Keratinocyte (primary cell): ENCODE measurements at regions not wholly inside any gene's neighbourhood (a gene's known extent, or its start where the extent isn't known, plus 50 kb on each side); places are given as distances from the start of the nearest gene placed in this dataset.

ENCODE experiments used
- DNase-seq: peaks from one replicate; pipeline ENCODE4 v3.0.0-alpha.2; 2011; ENCODE audit warnings: low read depth, missing footprints, low spot score
- FAIRE-seq: peaks from 2 replicates; lab custom pipeline; 2011; peaks lifted over from hg19 to GRCh38; lab: Jason Lieb, UNC
- H2AFZ ChIP-seq: 2 replicates; pipeline ENCODE4 v1.6.0; 2012; ENCODE audit warnings: low read length, control low read depth, inconsistent platforms; ENCODE audit not compliant: control insufficient read depth
- H3K27ac ChIP-seq: 2 replicates; pipeline ENCODE4 v1.5.1; 2011; ENCODE audit warnings: low read length; ENCODE audit not compliant: control insufficient read depth, insufficient read depth
- H3K27me3 ChIP-seq: 3 replicates; pipeline ENCODE4 v1.6.0; 2011; ENCODE audit warnings: low read length; ENCODE audit not compliant: control insufficient read depth, insufficient read depth; ENCODE audit errors: extremely low read depth
- H3K36me3 ChIP-seq, 2 experiments: 2 replicates in 1 of 2; 3 replicates in 1 of 2; pipeline ENCODE4 v1.5.1; 2011; ENCODE audit warnings: low read length in 2 of 2, mild to moderate bottlenecking in 1 of 2; ENCODE audit not compliant: control insufficient read depth in 2 of 2, insufficient read depth in 2 of 2; ENCODE audit errors: extremely low read depth in 1 of 2
- H3K4me1 ChIP-seq: 3 replicates; pipeline ENCODE4 v1.5.1; 2011; ENCODE audit warnings: low read length; ENCODE audit not compliant: control insufficient read depth, insufficient read depth; ENCODE audit errors: extremely low read depth
- H3K4me2 ChIP-seq: 3 replicates; pipeline ENCODE4 v1.6.0; 2011; ENCODE audit warnings: low read depth, low read length; ENCODE audit not compliant: control insufficient read depth, insufficient read depth; ENCODE audit errors: extremely low read depth
- H3K4me3 ChIP-seq, 3 experiments: fragments of 200-600 bp in 1 of 3; sonication (generic) in 1 of 3; 2 replicates in 2 of 3; 3 replicates in 1 of 3; pipeline ENCODE4 v1.5.1; 2011 to 2016; ENCODE audit warnings: low read length in 3 of 3, mild to moderate bottlenecking in 3 of 3, control low read depth in 2 of 3, inconsistent platforms in 1 of 3, low read depth in 1 of 3, mixed read lengths in 1 of 3, mixed run types in 1 of 3, moderate library complexity in 1 of 3; ENCODE audit not compliant: control insufficient read depth in 2 of 3, insufficient read depth in 2 of 3; ENCODE audit errors: extremely low read depth in 1 of 3
- H3K79me2 ChIP-seq: 2 replicates; pipeline ENCODE4 v1.6.0; 2012; ENCODE audit warnings: low read length; ENCODE audit not compliant: control insufficient read depth, insufficient read depth
- H3K9ac ChIP-seq: 3 replicates; pipeline ENCODE4 v1.6.0; 2011; ENCODE audit warnings: low read length; ENCODE audit not compliant: control insufficient read depth, insufficient read depth; ENCODE audit errors: extremely low read depth
- H3K9me1 ChIP-seq: 3 replicates; pipeline ENCODE4 v1.6.0; 2011; ENCODE audit warnings: low read length; ENCODE audit not compliant: control insufficient read depth, insufficient read depth; ENCODE audit errors: extremely low read depth
- H3K9me3 ChIP-seq: 2 replicates; pipeline ENCODE4 v1.5.1; 2012; ENCODE audit warnings: low read depth, low read length; ENCODE audit not compliant: control insufficient read depth
- H4K20me1 ChIP-seq: 3 replicates; pipeline ENCODE4 v1.6.0; 2011; ENCODE audit warnings: low read length; ENCODE audit not compliant: control insufficient read depth, insufficient read depth; ENCODE audit errors: extremely low read depth
- EZH2 ChIP-seq: IDR thresholded peaks from one replicate; pipeline ENCODE4 v1.6.1; 2012; ENCODE audit warnings: inconsistent platforms, mild to moderate bottlenecking, low read length, moderate library complexity
- dilution Hi-C: fragments of 300-500 bp; cut with MboI; formaldehyde crosslinking; loops from one replicate; pipeline ENCODE4 v1.7.0; 2020; ENCODE audit warnings: low sequenced_read_pairs; ENCODE audit not compliant: extremely low pct_ligation_motif_present
- TF ChIP-seq, protein P1 (sequence below), 3 experiments: IDR thresholded peaks in 1 of 3; conservative IDR thresholded peaks in 1 of 3; optimal IDR thresholded peaks in 1 of 3; 2 replicates in 2 of 3; 3 replicates in 1 of 3; pipeline versions ENCODE3 to v1.5.1; 2011; ENCODE audit warnings: low read length in 3 of 3, mild to moderate bottlenecking in 3 of 3, moderate library complexity in 2 of 3, control low read depth in 1 of 3, inconsistent platforms in 1 of 3; ENCODE audit not compliant: insufficient read depth in 2 of 3; ENCODE audit errors: extremely low read depth in 1 of 3

DNA sequence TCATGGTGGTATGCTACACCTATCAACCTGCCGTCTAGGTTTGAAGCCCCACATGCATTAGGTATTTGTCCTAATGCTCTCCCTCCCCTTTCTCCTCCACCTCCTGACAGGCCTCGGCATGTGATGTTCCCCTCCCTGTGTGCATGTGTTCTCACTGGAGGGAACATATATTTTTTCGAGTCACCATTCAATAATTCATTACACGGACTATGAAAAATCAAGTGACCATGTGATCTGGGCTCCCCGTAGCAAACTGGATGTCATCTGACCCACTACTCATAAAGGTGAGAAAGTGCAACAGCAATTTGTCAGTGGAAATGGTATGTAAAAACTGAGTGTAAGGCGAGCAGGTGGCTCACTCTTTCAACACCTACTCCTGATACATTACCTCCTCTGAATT, 224.3 kb upstream of the RASGRP1 start:
- Histone ChIP-seq H3K79me2 (no peaks in the 10 kb centered on the region), H3K4me1 (no peaks in the 10 kb centered on the region), H3K27me3 (no peaks in the 10 kb centered on the region), H2AFZ (no peak overlapping the region), H3K9ac (no peak overlapping the region), H4K20me1 (no peaks in the 10 kb centered on the region), H3K4me2 (no peak overlapping the region), H3K9me1 (no peaks in the 10 kb centered on the region), H3K27ac (no peak overlapping the region), H3K4me3 (no peak overlapping the region), H3K36me3 (no peaks in the 10 kb centered on the region), H3K9me3 (no peaks in the 10 kb centered on the region)
- no peak for TF ChIP-seq EZH2
- TF ChIP-seq, protein P1, sequence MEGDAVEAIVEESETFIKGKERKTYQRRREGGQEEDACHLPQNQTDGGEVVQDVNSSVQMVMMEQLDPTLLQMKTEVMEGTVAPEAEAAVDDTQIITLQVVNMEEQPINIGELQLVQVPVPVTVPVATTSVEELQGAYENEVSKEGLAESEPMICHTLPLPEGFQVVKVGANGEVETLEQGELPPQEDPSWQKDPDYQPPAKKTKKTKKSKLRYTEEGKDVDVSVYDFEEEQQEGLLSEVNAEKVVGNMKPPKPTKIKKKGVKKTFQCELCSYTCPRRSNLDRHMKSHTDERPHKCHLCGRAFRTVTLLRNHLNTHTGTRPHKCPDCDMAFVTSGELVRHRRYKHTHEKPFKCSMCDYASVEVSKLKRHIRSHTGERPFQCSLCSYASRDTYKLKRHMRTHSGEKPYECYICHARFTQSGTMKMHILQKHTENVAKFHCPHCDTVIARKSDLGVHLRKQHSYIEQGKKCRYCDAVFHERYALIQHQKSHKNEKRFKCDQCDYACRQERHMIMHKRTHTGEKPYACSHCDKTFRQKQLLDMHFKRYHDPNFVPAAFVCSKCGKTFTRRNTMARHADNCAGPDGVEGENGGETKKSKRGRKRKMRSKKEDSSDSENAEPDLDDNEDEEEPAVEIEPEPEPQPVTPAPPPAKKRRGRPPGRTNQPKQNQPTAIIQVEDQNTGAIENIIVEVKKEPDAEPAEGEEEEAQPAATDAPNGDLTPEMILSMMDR (optimal IDR thresholded peaks at IDR 0.05 in 1 of 3, IDR thresholded peaks at IDR 0.05 in 1 of 3, conservative IDR thresholded peaks at IDR 0.05 in 1 of 3; ENCODE audit: extremely low read depth in 1 of 3, insufficient read depth in 2 of 3, low read length in 3 of 3), result no peak
- FAIRE-seq (no peak), DNase-seq (no peak)
- dilution Hi-C loops, result no loop called here

DNA sequence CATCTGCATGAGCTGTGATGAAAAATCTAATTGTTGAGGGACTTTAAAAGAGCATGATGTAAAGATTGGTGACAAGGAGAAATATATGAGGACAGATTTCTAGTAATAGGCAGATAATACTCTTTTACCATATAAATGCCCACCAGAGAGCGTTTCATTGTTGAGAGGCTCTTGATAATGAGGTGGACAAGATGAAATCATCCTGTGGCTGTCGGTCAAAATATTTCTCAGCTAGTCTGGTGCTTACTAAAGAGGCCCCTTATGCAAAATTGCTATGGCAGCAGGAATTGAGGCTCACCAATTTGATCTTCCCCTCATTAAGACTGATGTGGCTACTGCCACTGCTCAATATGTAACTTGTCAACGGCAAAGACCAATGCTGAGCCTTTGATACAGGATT, 225.0 kb upstream of the RASGRP1 start:
- Histone ChIP-seq H3K4me2 (no peak overlapping the region), H3K9ac (no peak overlapping the region), H3K4me3 (no peak overlapping the region), H3K36me3 (no peaks in the 10 kb centered on the region), H4K20me1 (no peaks in the 10 kb centered on the region), H3K4me1 (no peaks in the 10 kb centered on the region), H3K27me3 (no peaks in the 10 kb centered on the region), H3K79me2 (no peaks in the 10 kb centered on the region), H2AFZ (no peak overlapping the region), H3K27ac (no peak overlapping the region), H3K9me1 (no peaks in the 10 kb centered on the region), H3K9me3 (no peaks in the 10 kb centered on the region)
- FAIRE-seq (no peak), DNase-seq (no peak)
- TF ChIP-seq, protein P1 (optimal IDR thresholded peaks at IDR 0.05 in 1 of 3, IDR thresholded peaks at IDR 0.05 in 1 of 3, conservative IDR thresholded peaks at IDR 0.05 in 1 of 3; ENCODE audit: extremely low read depth in 1 of 3, insufficient read depth in 2 of 3, low read length in 3 of 3), result no peak
- no peak for TF ChIP-seq EZH2
- dilution Hi-C loops, result no loop called here
